HG02642 (cell line): ENCODE measurements at regions not wholly inside any gene's neighbourhood (a gene's known extent, or its start where the extent isn't known, plus 50 kb on each side); places are given as distances from the start of the nearest gene placed in this dataset.

Experiments
- ATAC-seq: cut with Tn5 transposase; IDR thresholded peaks from one replicate; pipeline ENCODE4 v1.9.1; 2021; ENCODE audit warnings: mild to moderate bottlenecking; ENCODE audit not compliant: unreplicated experiment, poor library complexity

- ATAC-seq = no peak
Measured at GRCh38 chr4:45131020-45131419, 404.7 kb upstream of the GNPDA2 start.

- ATAC-seq = no peak
Measured at GRCh38 chr4:45122406-45122805, 396.1 kb upstream of the GNPDA2 start.

GRCh38 chr4:45121426-45121975 lies 395.1 kb upstream of the GNPDA2 start:
- ATAC-seq = no peak

- ATAC-seq = peak; percentile 75
Measured at GRCh38 chr4:45120163-45120562, 393.8 kb upstream of the GNPDA2 start.

GRCh38 chr4:45119376-45119775 lies 393.0 kb upstream of the GNPDA2 start:
- ATAC-seq = no peak

GRCh38 chr4:45102716-45103115 lies 376.4 kb upstream of the GNPDA2 start:
- no peak for ATAC-seq

GRCh38 chr4:45100956-45101818 lies 374.8 kb upstream of the GNPDA2 start:
- no peak for ATAC-seq

- ATAC-seq = no peak
Measured at GRCh38 chr4:45099471-45099870, 373.1 kb upstream of the GNPDA2 start.

GRCh38 chr4:45094684-45095083 lies 368.3 kb upstream of the GNPDA2 start:
- no peak for ATAC-seq

GRCh38 chr4:45082101-45082500 lies 355.7 kb upstream of the GNPDA2 start:
- ATAC-seq = no peak

- no peak for ATAC-seq
Measured at GRCh38 chr4:45079616-45080015, 353.3 kb upstream of the GNPDA2 start.

GRCh38 chr4:45078201-45078600 lies 351.8 kb upstream of the GNPDA2 start:
- ATAC-seq = no peak

GRCh38 chr4:45072981-45073380 lies 346.6 kb upstream of the GNPDA2 start:
- ATAC-seq = no peak

- no peak for ATAC-seq
Measured at GRCh38 chr4:45064741-45065140, 338.4 kb upstream of the GNPDA2 start.

GRCh38 chr4:45063696-45064095 lies 337.3 kb upstream of the GNPDA2 start:
- no peak for ATAC-seq

GRCh38 chr4:45062935-45063545 lies 336.7 kb upstream of the GNPDA2 start:
- no peak for ATAC-seq

- ATAC-seq = no peak
Measured at GRCh38 chr4:45043911-45044310, 317.6 kb upstream of the GNPDA2 start.

GRCh38 chr4:45036677-45037076 lies 310.3 kb upstream of the GNPDA2 start:
- no peak for ATAC-seq

GRCh38 chr4:45033676-45034419 lies 307.5 kb upstream of the GNPDA2 start:
- ATAC-seq = no peak

GRCh38 chr4:45030059-45030458 lies 303.7 kb upstream of the GNPDA2 start:
- no peak for ATAC-seq

GRCh38 chr4:45007508-45007907 lies 281.2 kb upstream of the GNPDA2 start:
- ATAC-seq = no peak
